ENCODE measurements at regions not wholly inside any gene's neighbourhood (a gene's known extent, or its start where the extent isn't known, plus 50 kb on each side); places are given as distances from the start of the nearest gene placed in this dataset.

GRCh38 chr4:10981576-10981975 is 297.0 kb upstream of the CLNK start:
- Histone ChIP-seq H3K4me1 (peaks cover 0 to 9% (median 0%) of the 10 kb centered on the region in 4 donors), H3K4me3 (no peak overlapping the region), H3K36me3 (no peaks in the 10 kb centered on the region), H3K27ac (no peak overlapping the region), H3K27me3 (no peaks in the 10 kb centered on the region), H3K9me3 (no peaks in the 10 kb centered on the region)
- TF ChIP-seq EP300 (IDR thresholded peaks at IDR 0.05) (no peak), POLR2A (IDR thresholded peaks at IDR 0.05) (no peak), CTCF (IDR thresholded peaks at IDR 0.05) (no peak)
- whole genome bisulfite sequencing, 2 donors = 21 to 36% methylated on average over 1 of the region's 1 CpG
- no peak for DNase-seq (ENCODE audit: low spot score in 2 of 2)

- Histone ChIP-seq H3K27me3 (no peaks in the 10 kb centered on the region), H3K9me3 (no peaks in the 10 kb centered on the region), H3K27ac (no peak overlapping the region), H3K4me1 (peaks cover 0 to 9% (median 0%) of the 10 kb centered on the region in 4 donors), H3K36me3 (no peaks in the 10 kb centered on the region), H3K4me3 (no peak overlapping the region)
- TF ChIP-seq CTCF (IDR thresholded peaks at IDR 0.05) = no peak
- no peak for TF ChIP-seq POLR2A (IDR thresholded peaks at IDR 0.05)
- TF ChIP-seq EP300 (IDR thresholded peaks at IDR 0.05) = no peak
- WGBS, 2 donors = 60 to 75% methylated on average over 5 of the region's 5 CpGs
- no peak for DNase-seq (ENCODE audit: low spot score in 2 of 2)
Observed at GRCh38 chr4:10981096-10981495, 296.5 kb upstream of the CLNK start.

GRCh38 chr4:10979032-10979431 is 294.5 kb upstream of the CLNK start:
- TF ChIP-seq POLR2A (IDR thresholded peaks at IDR 0.05) (no peak), EP300 (IDR thresholded peaks at IDR 0.05) (no peak), CTCF (IDR thresholded peaks at IDR 0.05) (no peak)
- H3K27ac ChIP-seq = no peak overlapping the region
- H3K27me3 ChIP-seq = no peaks in the 10 kb centered on the region
- DNase-seq (ENCODE audit: low spot score in 2 of 2) = no peak
- H3K4me1 ChIP-seq = peaks cover 0 to 9% (median 0%) of the 10 kb centered on the region in 4 donors
- 94 to 100% methylated on average over 2 of the region's 2 CpGs for WGBS, 2 donors
- H3K9me3 ChIP-seq = no peaks in the 10 kb centered on the region
- H3K4me3 ChIP-seq = no peak overlapping the region
- H3K36me3 ChIP-seq = no peaks in the 10 kb centered on the region

GRCh38 chr4:10977534-10977933 is 293.0 kb upstream of the CLNK start:
- Histone ChIP-seq H3K27me3 (no peaks in the 10 kb centered on the region), H3K4me1 (peaks cover 0 to 9% (median 0%) of the 10 kb centered on the region in 4 donors), H3K4me3 (no peak overlapping the region), H3K36me3 (no peaks in the 10 kb centered on the region), H3K27ac (no peak overlapping the region), H3K9me3 (no peaks in the 10 kb centered on the region)
- DNase-seq (ENCODE audit: low spot score in 2 of 2) = no peak
- no peak for TF ChIP-seq POLR2A (IDR thresholded peaks at IDR 0.05)
- no peak for TF ChIP-seq EP300 (IDR thresholded peaks at IDR 0.05)
- TF ChIP-seq CTCF (IDR thresholded peaks at IDR 0.05) = no peak
- WGBS, 2 donors = 91 to 98% methylated on average over 2 of the region's 2 CpGs

GRCh38 chr4:10974371-10974770 is 289.8 kb upstream of the CLNK start:
- no peak for DNase-seq (ENCODE audit: low spot score in 2 of 2)
- Histone ChIP-seq H3K4me1 (no peaks in the 10 kb centered on the region), H3K27ac (no peak overlapping the region), H3K9me3 (no peaks in the 10 kb centered on the region), H3K27me3 (no peaks in the 10 kb centered on the region), H3K4me3 (no peak overlapping the region), H3K36me3 (no peaks in the 10 kb centered on the region)
- TF ChIP-seq CTCF (IDR thresholded peaks at IDR 0.05) = no peak
- no peak for TF ChIP-seq EP300 (IDR thresholded peaks at IDR 0.05)
- no peak for TF ChIP-seq POLR2A (IDR thresholded peaks at IDR 0.05)
- 91 to 94% methylated on average over 9 of the region's 9 CpGs for WGBS, 2 donors

All from tibial nerve (tissue), 4 donors.